HuH-7 (cell line): ENCODE measurements at regions not wholly inside any gene's neighbourhood (a gene's known extent, or its start where the extent isn't known, plus 50 kb on each side); places are given as distances from the start of the nearest gene placed in this dataset.
"Not testable (repeated sequence)": the region's sequence is repeated elsewhere in the genome, so short reads cannot be mapped to it uniquely, and the experiment has no call there.

Experiments
- DNase-seq: peaks from one replicate; pipeline ENCODE4 v3.0.0; 2011; ENCODE audit warnings: low spot score

GRCh38 chr5:25764733-25765132, 1120.0 kb upstream of the CDH10 start:
- no peak for DNase-seq

GRCh38 chr5:25763781-25764180, 1119.0 kb upstream of the CDH10 start:
- no peak for DNase-seq

GRCh38 chr5:25754895-25755294, 1110.1 kb upstream of the CDH10 start:
- DNase-seq, result no peak

GRCh38 chr5:25744908-25745307, 1100.1 kb upstream of the CDH10 start:
- DNase-seq, result no peak

GRCh38 chr5:25716680-25717079, 1071.9 kb upstream of the CDH10 start:
- DNase-seq, result no peak

GRCh38 chr5:25713259-25713658, 1068.5 kb upstream of the CDH10 start:
- no peak for DNase-seq

GRCh38 chr5:25707093-25707492, 1062.3 kb upstream of the CDH10 start:
- DNase-seq, result no peak

GRCh38 chr5:25701936-25702335, 1057.2 kb upstream of the CDH10 start:
- no peak for DNase-seq

GRCh38 chr5:25694801-25695200, 1050.0 kb upstream of the CDH10 start:
- DNase-seq, result no peak

GRCh38 chr5:25688156-25688555, 1043.4 kb upstream of the CDH10 start:
- no peak for DNase-seq

GRCh38 chr5:25669645-25670401, 1025.0 kb upstream of the CDH10 start:
- DNase-seq, result no peak

- DNase-seq, result no peak
Measured at GRCh38 chr5:25662610-25663009, 1017.8 kb upstream of the CDH10 start.

GRCh38 chr5:25650316-25650715, 1005.5 kb upstream of the CDH10 start:
- not testable (repeated sequence) for DNase-seq

- DNase-seq, result no peak
Measured at GRCh38 chr5:25649628-25650265, 1005.0 kb upstream of the CDH10 start.

- DNase-seq, result no peak
Measured at GRCh38 chr5:25646421-25647341, 1001.9 kb upstream of the CDH10 start.

GRCh38 chr5:25641124-25641523, 996.3 kb upstream of the CDH10 start:
- DNase-seq, result no peak

- DNase-seq, result no peak
Measured at GRCh38 chr5:25619273-25619672, 974.5 kb upstream of the CDH10 start.

GRCh38 chr5:25618821-25619220, 974.0 kb upstream of the CDH10 start:
- no peak for DNase-seq

GRCh38 chr5:25614466-25614865, 969.7 kb upstream of the CDH10 start:
- DNase-seq, result no peak

GRCh38 chr5:25604681-25605080, 959.9 kb upstream of the CDH10 start:
- DNase-seq, result no peak

GRCh38 chr5:25579111-25579510, 934.3 kb upstream of the CDH10 start:
- DNase-seq, result no peak

GRCh38 chr5:25573691-25574090, 928.9 kb upstream of the CDH10 start:
- DNase-seq, result no peak
